Erythroblast (primary cell): ENCODE measurements at regions not wholly inside any gene's neighbourhood (a gene's known extent, or its start where the extent isn't known, plus 50 kb on each side); places are given as distances from the start of the nearest gene placed in this dataset.

Source experiments
- GATA1 ChIP-seq: IDR thresholded peaks from 2 replicates; pipeline ENCODE4 v1.6.1; 2011; ENCODE audit warnings: low read depth, mild to moderate bottlenecking, control low read depth, low read length, moderate library complexity
- POLR2A ChIP-seq: IDR thresholded peaks from 2 replicates; pipeline ENCODE4 v1.6.1; 2011; ENCODE audit warnings: mild to moderate bottlenecking, low read length

- TF ChIP-seq POLR2A (no peak), GATA1 (no peak)
Measured at GRCh38 chr2:21559351-21559750, 435.6 kb downstream of the TDRD15 start.
